IMR-90 (cell line): ENCODE measurements at regions not wholly inside any gene's neighbourhood (a gene's known extent, or its start where the extent isn't known, plus 50 kb on each side); places are given as distances from the start of the nearest gene placed in this dataset.

Source experiments
- ATAC-seq: fragments of 200-7000 bp; cut with Tn5 transposase; 2 replicates; pipeline ENCODE4 v1.9.1; 2020; ENCODE audit warnings: low read depth, mild to moderate bottlenecking, moderate library complexity
- BruUV-seq: library from RNA; stranded (reverse); fragments of 400-500 nt; replicated peaks from 2 replicates; lab custom pipeline; 2021; lab: Mats Ljungman, UMichigan
- CTCF ChIA-PET: fragments of 300-600 bp; formaldehyde crosslinking; extraction: SDS; loops from one replicate; lab custom pipeline; 2021; ENCODE audit warnings: antibody characterized with exemption; lab: Yijun Ruan, JAX
- POLR2A ChIA-PET: fragments of 300-600 bp; sonication (Branson Sonifier 250); formaldehyde crosslinking; loops from one replicate; lab custom pipeline; 2022; ENCODE audit warnings: antibody characterized with exemption; ENCODE audit not compliant: unreplicated experiment; lab: Charles Lee
- DNase-seq: peaks from one replicate; pipeline ENCODE4 v3.0.0; 2013
- H2AFZ ChIP-seq: replicated peaks from 2 replicates; pipeline ENCODE3; 2013; ENCODE audit warnings: low read length, mild to moderate bottlenecking; ENCODE audit not compliant: poor library complexity
- H2AK5ac ChIP-seq: 2 replicates; pipeline ENCODE4 v1.6.1; 2013; ENCODE audit warnings: low read depth, low read length, inconsistent platforms
- H2AK9ac ChIP-seq: replicated peaks from 2 replicates; pipeline ENCODE3; 2013; ENCODE audit warnings: mild to moderate bottlenecking, low read depth, low read length, moderate library complexity; ENCODE audit not compliant: poor library complexity
- H2BK120ac ChIP-seq: 2 replicates; pipeline ENCODE4 v1.6.1; 2013; ENCODE audit warnings: low read depth, low read length, inconsistent platforms
- H2BK15ac ChIP-seq: 3 replicates; pipeline ENCODE4 v1.6.1; 2013; ENCODE audit warnings: low read depth, low read length, inconsistent platforms
- H2BK20ac ChIP-seq: 2 replicates; pipeline ENCODE4 v1.6.1; 2013; ENCODE audit warnings: low read depth, mild to moderate bottlenecking, inconsistent platforms, low read length, moderate library complexity
- H2BK5ac ChIP-seq: 2 replicates; pipeline ENCODE4 v1.6.1; 2013; ENCODE audit warnings: mild to moderate bottlenecking, low read depth, low read length, inconsistent platforms; ENCODE audit not compliant: poor library complexity, severe bottlenecking
- H3K14ac ChIP-seq: replicated peaks from 2 replicates; pipeline ENCODE4 v1.6.1; 2013; ENCODE audit warnings: low read depth, low read length, inconsistent platforms
- H3K18ac ChIP-seq: 2 replicates; pipeline ENCODE4 v1.6.1; 2013; ENCODE audit warnings: low read depth, low read length, control low read depth
- H3K23ac ChIP-seq: 2 replicates; pipeline ENCODE4 v1.6.1; 2013; ENCODE audit warnings: low read depth, low read length, inconsistent platforms
- H3K27ac ChIP-seq: 2 replicates; pipeline ENCODE4 v1.5.1; 2013; ENCODE audit warnings: mild to moderate bottlenecking, control low read depth, low read length; ENCODE audit not compliant: insufficient read depth
- H3K27me3 ChIP-seq: 2 replicates; pipeline ENCODE4 v1.6.1; 2013; ENCODE audit warnings: low read length; ENCODE audit not compliant: control insufficient read depth, insufficient read depth
- H3K36me3 ChIP-seq: 2 replicates; pipeline ENCODE4 v1.6.1; 2013; ENCODE audit warnings: low read length, mixed read lengths; ENCODE audit not compliant: control insufficient read depth, insufficient read depth
- H3K4ac ChIP-seq: 2 replicates; pipeline ENCODE4 v1.6.1; 2013; ENCODE audit warnings: low read depth, low read length, inconsistent platforms
- H3K4me1 ChIP-seq: 2 replicates; pipeline ENCODE4 v1.6.1; 2013; ENCODE audit warnings: low read length, mixed read lengths; ENCODE audit not compliant: control insufficient read depth, insufficient read depth
- H3K4me2 ChIP-seq: 2 replicates; pipeline ENCODE4 v1.6.1; 2013; ENCODE audit warnings: low read depth, mild to moderate bottlenecking, control low read depth, low read length, moderate library complexity
- H3K4me3 ChIP-seq: 2 replicates; pipeline ENCODE4 v1.5.1; 2013; ENCODE audit warnings: low read depth, mild to moderate bottlenecking, control low read depth, low read length, moderate library complexity; ENCODE audit not compliant: insufficient read depth
- H3K56ac ChIP-seq: 2 replicates; pipeline ENCODE4 v1.6.1; 2013; ENCODE audit warnings: low read length, inconsistent platforms; ENCODE audit not compliant: insufficient read depth; ENCODE audit errors: extremely low read depth
- H3K79me1 ChIP-seq, 2 experiments: 2 replicates each; pipeline ENCODE4 v1.6.1; 2013; ENCODE audit warnings: low read length in 2 of 2, inconsistent platforms in 1 of 2, low read depth in 1 of 2
- H3K9ac ChIP-seq: 2 replicates; pipeline ENCODE4 v1.6.1; 2013; ENCODE audit warnings: low read depth, low read length, control low read depth
- H3K9me1 ChIP-seq: 2 replicates; pipeline ENCODE4 v1.6.1; 2013; ENCODE audit warnings: low read length, inconsistent platforms; ENCODE audit not compliant: insufficient read depth
- H3K9me3 ChIP-seq: 2 replicates; pipeline ENCODE4 v1.6.1; 2013; ENCODE audit warnings: low read length; ENCODE audit not compliant: control insufficient read depth, insufficient read depth
- H4K20me1 ChIP-seq: 2 replicates; pipeline ENCODE4 v1.6.1; 2013; ENCODE audit warnings: low read length, inconsistent platforms; ENCODE audit not compliant: insufficient read depth
- H4K5ac ChIP-seq: 2 replicates; pipeline ENCODE4 v1.6.1; 2013; ENCODE audit warnings: mild to moderate bottlenecking, low read depth, low read length, control low read depth
- H4K8ac ChIP-seq, 2 experiments: 2 replicates each; pipeline ENCODE4 v1.6.1; 2013; ENCODE audit warnings: low read depth in 2 of 2, low read length in 2 of 2, control low read depth in 1 of 2, inconsistent platforms in 1 of 2
- H4K91ac ChIP-seq: 2 replicates; pipeline ENCODE4 v1.6.1; 2013; ENCODE audit warnings: low read depth, low read length, inconsistent platforms; ENCODE audit not compliant: insufficient read depth
- BHLHE40 ChIP-seq: fragments of 150-350 bp; IDR thresholded peaks from 2 replicates; pipeline ENCODE4 v1.6.1; 2016; ENCODE audit warnings: mild to moderate bottlenecking, low read depth, low read length
- CEBPB ChIP-seq: IDR thresholded peaks from 2 replicates; pipeline ENCODE4 v1.6.1; 2012; ENCODE audit warnings: low read depth, low read length, improper control_type of control experiment
- CHD1 ChIP-seq: IDR thresholded peaks from 2 replicates; pipeline ENCODE4 v1.6.1; 2012; ENCODE audit warnings: low read depth, low read length, improper control_type of control experiment
- FOS ChIP-seq: fragments of 150-350 bp; IDR thresholded peaks from 2 replicates; pipeline ENCODE4 v1.6.1; 2016; ENCODE audit warnings: low read depth, low read length
- MAFK ChIP-seq: IDR thresholded peaks from 2 replicates; pipeline ENCODE4 v1.6.1; 2012; ENCODE audit warnings: low read depth, low read length, improper control_type of control experiment
- MAZ ChIP-seq: IDR thresholded peaks from 2 replicates; pipeline ENCODE4 v1.6.1; 2012; ENCODE audit warnings: low read depth, mild to moderate bottlenecking, low read length, improper control_type of control experiment, moderate library complexity, borderline replicate concordance
- NFE2L2 ChIP-seq: fragments of 150-350 bp; IDR thresholded peaks from 2 replicates; pipeline ENCODE4 v1.6.1; 2016; ENCODE audit warnings: low read depth, mild to moderate bottlenecking, low read length
- POLR2A ChIP-seq: IDR thresholded peaks from 2 replicates; pipeline ENCODE4 v1.6.1; 2012; ENCODE audit warnings: mild to moderate bottlenecking, low read depth, low read length
- RCOR1 ChIP-seq: IDR thresholded peaks from 2 replicates; pipeline ENCODE4 v1.6.1; 2012; ENCODE audit warnings: mild to moderate bottlenecking, low read length, improper control_type of control experiment; ENCODE audit not compliant: insufficient replicate concordance
- RFX5 ChIP-seq: IDR thresholded peaks from 2 replicates; pipeline ENCODE4 v1.8.0; 2012; ENCODE audit warnings: low read depth, mild to moderate bottlenecking, low read length, moderate library complexity
- WGBS, 2 experiments: methylation state at CpG; one replicate each; pipeline versions ENCODE4 v1.1.5 to v1.1.7; 2013; ENCODE audit warnings: missing lambda C conversion rate in 2 of 2; ENCODE audit not compliant: insufficient read length in 1 of 2; ENCODE audit errors: extremely low coverage in 2 of 2; 5-methylcytosine and 5-hydroxymethylcytosine counted together
- dilution Hi-C: fragments of 300-500 bp; cut with HindIII; formaldehyde crosslinking; loops from one replicate; pipeline ENCODE4 v1.14.3; 2018; ENCODE audit warnings: low sequenced_read_pairs; ENCODE audit not compliant: unreplicated experiment
- in situ Hi-C: fragments of 300-500 bp; cut with MboI; formaldehyde crosslinking; loops from 3 replicates; pipeline ENCODE4 v1.14.3; 2019; ENCODE audit warnings: low sequenced_read_pairs, inconsistent platforms, mixed read lengths
- intact Hi-C: fragments of 100-400 bp; cut with micrococcal nuclease; formaldehyde crosslinking; loops from 2 replicates; pipeline ENCODE4 v1.10.0; 2022
- TF ChIP-seq, protein P1 (sequence below): fragments of 150-350 bp; IDR thresholded peaks from 2 replicates; pipeline ENCODE4 v1.6.1; 2017; ENCODE audit warnings: mild to moderate bottlenecking, antibody characterized with exemption, low read length, low read depth
- TF ChIP-seq, protein P2 (sequence below): conservative IDR thresholded peaks from 2 replicates; pipeline ENCODE4 v1.5.1; 2012; ENCODE audit warnings: mild to moderate bottlenecking, low read depth, low read length, improper control_type of control experiment
- TF ChIP-seq, protein P3 (sequence below): fragments of 150-350 bp; IDR thresholded peaks from 2 replicates; pipeline ENCODE4 v1.6.1; 2016; ENCODE audit warnings: low read depth, mild to moderate bottlenecking, low read length, moderate library complexity, borderline replicate concordance

GRCh38 chr11:35876786-35877185 is 67.1 kb upstream of the LDLRAD3 start:
- POLR2A ChIA-PET, result no interaction called here
- Histone ChIP-seq H3K9me1 (no peaks in the 10 kb centered on the region), H3K9ac (no peak overlapping the region), H4K8ac (no peak overlapping the region), H4K20me1 (no peaks in the 10 kb centered on the region), H4K91ac (no peak overlapping the region), H2BK20ac (no peak overlapping the region), H2BK5ac (no peak overlapping the region), H3K4me1 (no peaks in the 10 kb centered on the region), H3K4me2 (no peak overlapping the region), H2AK5ac (no peak overlapping the region), H3K9me3 (no peaks in the 10 kb centered on the region), H2BK120ac (no peak overlapping the region), H3K23ac (no peak overlapping the region), H3K18ac (no peak overlapping the region), H3K79me1 (no peaks in the 10 kb centered on the region), H2BK15ac (no peak overlapping the region), H3K14ac (no peak overlapping the region), H3K36me3 (no peaks in the 10 kb centered on the region), H2AK9ac (no peak overlapping the region), H3K4ac (no peak overlapping the region), H2AFZ (no peak overlapping the region), H3K4me3 (no peak overlapping the region), H4K5ac (no peak overlapping the region), H3K27ac (no peak overlapping the region), H3K56ac (no peak overlapping the region), H3K27me3 (peaks cover 31% of the 10 kb centered on the region)
- in situ Hi-C loops (no loop called here), dilution Hi-C loops (no loop called here), intact Hi-C loops (no loop called here)
- DNase-seq (no peak), ATAC-seq (no peak)
- WGBS, 2 experiments, result 100% methylated on average over 2 of the region's 4 CpGs; no CpG with 5 or more reads in 1 of the 2 experiments
- CTCF ChIA-PET, result interaction anchor here (0.5 kb wide), 1 partner anchor 50 kb away, joined by 5 read pairs; no protein-coding TSS in a partner anchor
- no TSS peak for BruUV-seq
- TF ChIP-seq FOS (no peak), BHLHE40 (no peak), POLR2A (no peak), CEBPB (no peak), CHD1 (no peak), MAZ (no peak), RFX5 (no peak), MAFK (no peak), NFE2L2 (no peak), RCOR1 (no peak)
- TF ChIP-seq, protein P1, sequence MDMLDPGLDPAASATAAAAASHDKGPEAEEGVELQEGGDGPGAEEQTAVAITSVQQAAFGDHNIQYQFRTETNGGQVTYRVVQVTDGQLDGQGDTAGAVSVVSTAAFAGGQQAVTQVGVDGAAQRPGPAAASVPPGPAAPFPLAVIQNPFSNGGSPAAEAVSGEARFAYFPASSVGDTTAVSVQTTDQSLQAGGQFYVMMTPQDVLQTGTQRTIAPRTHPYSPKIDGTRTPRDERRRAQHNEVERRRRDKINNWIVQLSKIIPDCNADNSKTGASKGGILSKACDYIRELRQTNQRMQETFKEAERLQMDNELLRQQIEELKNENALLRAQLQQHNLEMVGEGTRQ, result no peak
- TF ChIP-seq, protein P2, sequence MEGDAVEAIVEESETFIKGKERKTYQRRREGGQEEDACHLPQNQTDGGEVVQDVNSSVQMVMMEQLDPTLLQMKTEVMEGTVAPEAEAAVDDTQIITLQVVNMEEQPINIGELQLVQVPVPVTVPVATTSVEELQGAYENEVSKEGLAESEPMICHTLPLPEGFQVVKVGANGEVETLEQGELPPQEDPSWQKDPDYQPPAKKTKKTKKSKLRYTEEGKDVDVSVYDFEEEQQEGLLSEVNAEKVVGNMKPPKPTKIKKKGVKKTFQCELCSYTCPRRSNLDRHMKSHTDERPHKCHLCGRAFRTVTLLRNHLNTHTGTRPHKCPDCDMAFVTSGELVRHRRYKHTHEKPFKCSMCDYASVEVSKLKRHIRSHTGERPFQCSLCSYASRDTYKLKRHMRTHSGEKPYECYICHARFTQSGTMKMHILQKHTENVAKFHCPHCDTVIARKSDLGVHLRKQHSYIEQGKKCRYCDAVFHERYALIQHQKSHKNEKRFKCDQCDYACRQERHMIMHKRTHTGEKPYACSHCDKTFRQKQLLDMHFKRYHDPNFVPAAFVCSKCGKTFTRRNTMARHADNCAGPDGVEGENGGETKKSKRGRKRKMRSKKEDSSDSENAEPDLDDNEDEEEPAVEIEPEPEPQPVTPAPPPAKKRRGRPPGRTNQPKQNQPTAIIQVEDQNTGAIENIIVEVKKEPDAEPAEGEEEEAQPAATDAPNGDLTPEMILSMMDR, result no peak
- TF ChIP-seq, protein P3, sequence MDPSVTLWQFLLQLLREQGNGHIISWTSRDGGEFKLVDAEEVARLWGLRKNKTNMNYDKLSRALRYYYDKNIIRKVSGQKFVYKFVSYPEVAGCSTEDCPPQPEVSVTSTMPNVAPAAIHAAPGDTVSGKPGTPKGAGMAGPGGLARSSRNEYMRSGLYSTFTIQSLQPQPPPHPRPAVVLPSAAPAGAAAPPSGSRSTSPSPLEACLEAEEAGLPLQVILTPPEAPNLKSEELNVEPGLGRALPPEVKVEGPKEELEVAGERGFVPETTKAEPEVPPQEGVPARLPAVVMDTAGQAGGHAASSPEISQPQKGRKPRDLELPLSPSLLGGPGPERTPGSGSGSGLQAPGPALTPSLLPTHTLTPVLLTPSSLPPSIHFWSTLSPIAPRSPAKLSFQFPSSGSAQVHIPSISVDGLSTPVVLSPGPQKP, result no peak
